B cell (primary cell): ENCODE measurements at regions not wholly inside any gene's neighbourhood (a gene's known extent, or its start where the extent isn't known, plus 50 kb on each side); places are given as distances from the start of the nearest gene placed in this dataset.

Source experiments
- ATAC-seq: fragments of 200-7000 bp; cut with Tn5 transposase; one replicate; pipeline ENCODE4 v1.10.0; 2021; ENCODE audit warnings: low read depth, mild to moderate bottlenecking, moderate number of reproducible peaks, moderate library complexity
- CTCF ChIA-PET: fragments of 350-600 bp; sonication (Branson Sonifier 250); formaldehyde crosslinking; loops from one replicate; lab custom pipeline; 2021; ENCODE audit warnings: antibody characterized with exemption, inconsistent platforms; lab: Charles Lee
- POLR2A ChIA-PET: fragments of 350-600 bp; sonication (Branson Sonifier 250); formaldehyde crosslinking; loops from one replicate; lab custom pipeline; 2021; ENCODE audit warnings: antibody characterized with exemption; lab: Charles Lee
- DNase-seq: peaks from one replicate; pipeline ENCODE4 v3.0.0; 2013
- H2AFZ ChIP-seq: 2 replicates; pipeline ENCODE4 v1.6.1; 2012; ENCODE audit warnings: mild to moderate bottlenecking, low read depth, low read length; ENCODE audit not compliant: insufficient read depth, poor library complexity, severe bottlenecking
- H3K27ac ChIP-seq, 2 donors: 1 replicate in 1 of 2; 2 replicates in 1 of 2; pipeline ENCODE4 v1.5.1; 2012 to 2013; ENCODE audit warnings: low read length in 2 of 2, mild to moderate bottlenecking in 2 of 2, moderate library complexity in 1 of 2
- H3K27me3 ChIP-seq, 4 experiments: fragments of 200-600 bp in 1 of 4; sonication (generic) in 1 of 4; replicated peaks in 1 of 4; 1 replicate in 2 of 4; 2 replicates in 2 of 4; pipeline versions ENCODE4 v1.6.1 to v1.7.0; 2013 to 2016; ENCODE audit warnings: low read length in 3 of 4, mild to moderate bottlenecking in 2 of 4, mixed read lengths in 1 of 4, moderate library complexity in 1 of 4; ENCODE audit not compliant: insufficient read depth in 4 of 4, control insufficient read depth in 3 of 4; ENCODE audit errors: control extremely low read depth in 1 of 4
- H3K36me3 ChIP-seq, 2 experiments: replicated peaks in 1 of 2; 1 replicate in 1 of 2; 2 replicates in 1 of 2; pipeline versions ENCODE4 v1.6.1 to v1.7.1; 2013; ENCODE audit warnings: low read length in 1 of 2; ENCODE audit not compliant: insufficient read depth in 2 of 2, control insufficient read depth in 1 of 2; ENCODE audit errors: control extremely low read depth in 1 of 2, extremely low read depth in 1 of 2
- H3K4me1 ChIP-seq, 2 donors: fragments of 200-600 bp in 1 of 2; sonication (generic) in 1 of 2; 1 replicate in 1 of 2; 2 replicates in 1 of 2; pipeline versions ENCODE4 v1.5.1 to v1.6.1; 2013 to 2017; ENCODE audit warnings: low read length in 2 of 2; ENCODE audit not compliant: control insufficient read depth in 2 of 2, insufficient read depth in 2 of 2
- H3K4me2 ChIP-seq: replicated peaks from 2 replicates; pipeline ENCODE3; 2012; ENCODE audit warnings: mild to moderate bottlenecking, low read depth, low read length; ENCODE audit not compliant: poor library complexity, severe bottlenecking
- H3K4me3 ChIP-seq, 5 experiments: fragments of 200-600 bp in 1 of 5; sonication (generic) in 1 of 5; 1 replicate in 3 of 5; 2 replicates in 2 of 5; pipeline versions ENCODE4 v1.5.1 to v1.7.0; 2011 to 2016; ENCODE audit warnings: low read length in 4 of 5, mild to moderate bottlenecking in 4 of 5, low read depth in 2 of 5, control low read depth in 1 of 5, moderate library complexity in 1 of 5; ENCODE audit not compliant: insufficient read depth in 1 of 5; ENCODE audit errors: control extremely low read depth in 1 of 5, extremely low read depth in 1 of 5
- H3K79me2 ChIP-seq: fragments of 200-600 bp; sonication (generic); one replicate; pipeline ENCODE4 v1.6.0; 2016; ENCODE audit warnings: low read length; ENCODE audit not compliant: control insufficient read depth, insufficient read depth
- H3K9ac ChIP-seq: fragments of 200-600 bp; sonication (generic); 2 replicates; pipeline ENCODE4 v1.6.1; 2017; ENCODE audit warnings: mild to moderate bottlenecking, low read length, moderate library complexity
- H3K9me3 ChIP-seq, 3 donors: one replicate each; pipeline versions ENCODE4 v1.6.1 to v1.7.1; 2013; ENCODE audit warnings: low read length in 2 of 3; ENCODE audit not compliant: control insufficient read depth in 2 of 3, insufficient read depth in 1 of 3; ENCODE audit errors: control extremely low read depth in 1 of 3
- H4K20me1 ChIP-seq: 2 replicates; pipeline ENCODE4 v1.6.0; 2012; ENCODE audit warnings: mild to moderate bottlenecking, low read length; ENCODE audit not compliant: insufficient read depth, control insufficient read depth, poor library complexity, severe bottlenecking
- H3K27ac Mint-ChIP-seq: one replicate; pipeline ENCODE4 v1.8.0; 2021; ENCODE audit warnings: mixed read lengths
- H3K27me3 Mint-ChIP-seq: one replicate; pipeline ENCODE4 v1.8.0; 2021; ENCODE audit warnings: mixed read lengths
- H3K4me1 Mint-ChIP-seq: one replicate; pipeline ENCODE4 v1.8.0; 2021; ENCODE audit warnings: mixed read lengths
- H3K4me3 Mint-ChIP-seq: one replicate; pipeline ENCODE4 v1.8.0; 2021; ENCODE audit warnings: mixed read lengths
- H3K9me3 Mint-ChIP-seq: one replicate; pipeline ENCODE4 v1.8.0; 2022; ENCODE audit warnings: mixed read lengths; ENCODE audit not compliant: insufficient read depth
- EZH2 ChIP-seq: IDR thresholded peaks from 2 replicates; pipeline ENCODE4 v1.6.1; 2012; ENCODE audit warnings: borderline replicate concordance, low read depth, mild to moderate bottlenecking, moderate library complexity, low read length; ENCODE audit not compliant: insufficient read depth, poor library complexity, severe bottlenecking
- WGBS: methylation state at CpG from one replicate; pipeline ENCODE4 v1.1.5; 2013; ENCODE audit warnings: missing lambda C conversion rate; ENCODE audit not compliant: insufficient coverage; 5-methylcytosine and 5-hydroxymethylcytosine counted together
- intact Hi-C: fragments of 100-400 bp; cut with micrococcal nuclease; formaldehyde crosslinking; loops from one replicate; pipeline ENCODE4 v1.10.0; 2022
- TF ChIP-seq, protein P1 (sequence below): fragments of 200-600 bp; IDR thresholded peaks from one replicate; pipeline ENCODE4 v1.8.0; 2022; ENCODE audit warnings: antibody characterized with exemption, mild to moderate bottlenecking

DNA sequence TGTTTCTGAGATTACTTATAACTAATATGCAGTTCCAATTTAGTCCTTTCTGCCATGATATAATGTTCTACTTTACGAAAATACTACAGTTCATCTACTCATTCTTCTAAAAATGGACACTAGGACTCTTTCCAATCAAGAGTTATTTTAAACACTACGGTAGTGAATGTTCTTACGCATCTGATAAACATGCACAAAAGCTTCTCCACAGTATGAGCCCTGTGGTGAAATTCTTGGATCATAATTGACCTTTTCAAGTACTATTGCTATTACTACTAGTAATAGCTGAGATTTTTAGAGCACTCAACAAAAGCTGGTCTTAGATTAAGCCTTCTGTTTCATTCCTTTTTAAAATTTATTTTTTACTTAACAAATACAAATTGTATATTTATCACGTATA lies 106.4 kb downstream of the CH25H start:
- Histone ChIP-seq H2AFZ (no peak overlapping the region), H3K4me3 (no peak overlapping the region), H4K20me1 (no peaks in the 10 kb centered on the region), H3K27ac (no peak overlapping the region), H3K9me3 (no peaks in the 10 kb centered on the region), H3K4me2 (no peak overlapping the region), H3K27me3 (no peaks in the 10 kb centered on the region), H3K4me1 (no peaks in the 10 kb centered on the region), H3K79me2 (no peaks in the 10 kb centered on the region), H3K9ac (no peak overlapping the region), H3K36me3 (no peaks in the 10 kb centered on the region)
- ATAC-seq (no peak), DNase-seq (no peak)
- ChIA-PET CTCF (no interaction called here), POLR2A (no interaction called here)
- Mint-ChIP-seq H3K4me3 (no peak overlapping the region), H3K9me3 (no peaks in the 10 kb centered on the region), H3K27ac (no peak overlapping the region), H3K27me3 (no peaks in the 10 kb centered on the region), H3K4me1 (no peaks in the 10 kb centered on the region)
- 100% methylated on average over 1 of the region's 4 CpGs for WGBS
- intact Hi-C loops: no loop called here
- TF ChIP-seq EZH2: no peak
- TF ChIP-seq, protein P1, sequence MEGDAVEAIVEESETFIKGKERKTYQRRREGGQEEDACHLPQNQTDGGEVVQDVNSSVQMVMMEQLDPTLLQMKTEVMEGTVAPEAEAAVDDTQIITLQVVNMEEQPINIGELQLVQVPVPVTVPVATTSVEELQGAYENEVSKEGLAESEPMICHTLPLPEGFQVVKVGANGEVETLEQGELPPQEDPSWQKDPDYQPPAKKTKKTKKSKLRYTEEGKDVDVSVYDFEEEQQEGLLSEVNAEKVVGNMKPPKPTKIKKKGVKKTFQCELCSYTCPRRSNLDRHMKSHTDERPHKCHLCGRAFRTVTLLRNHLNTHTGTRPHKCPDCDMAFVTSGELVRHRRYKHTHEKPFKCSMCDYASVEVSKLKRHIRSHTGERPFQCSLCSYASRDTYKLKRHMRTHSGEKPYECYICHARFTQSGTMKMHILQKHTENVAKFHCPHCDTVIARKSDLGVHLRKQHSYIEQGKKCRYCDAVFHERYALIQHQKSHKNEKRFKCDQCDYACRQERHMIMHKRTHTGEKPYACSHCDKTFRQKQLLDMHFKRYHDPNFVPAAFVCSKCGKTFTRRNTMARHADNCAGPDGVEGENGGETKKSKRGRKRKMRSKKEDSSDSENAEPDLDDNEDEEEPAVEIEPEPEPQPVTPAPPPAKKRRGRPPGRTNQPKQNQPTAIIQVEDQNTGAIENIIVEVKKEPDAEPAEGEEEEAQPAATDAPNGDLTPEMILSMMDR: no peak

DNA sequence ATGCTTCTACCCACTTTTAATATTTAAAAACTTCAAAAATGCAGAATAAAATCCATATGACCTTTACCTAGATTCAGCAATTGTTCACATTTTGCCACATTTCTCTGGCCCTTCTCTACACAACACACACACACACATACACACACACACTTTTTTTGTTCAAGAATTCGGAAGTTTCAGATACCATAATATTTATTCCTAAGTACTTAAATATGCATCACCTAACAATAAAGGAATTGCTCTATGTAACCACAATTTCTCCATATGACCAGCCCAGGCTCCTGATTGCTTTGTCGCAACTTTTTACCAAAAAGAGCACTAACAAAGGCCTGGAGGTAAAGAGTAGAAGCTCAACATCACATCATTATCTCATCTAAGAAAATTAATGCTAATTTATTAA lies 106.6 kb downstream of the FAS start:
- Histone ChIP-seq H3K9me3 (no peaks in the 10 kb centered on the region), H3K4me2 (no peak overlapping the region), H3K79me2 (no peaks in the 10 kb centered on the region), H2AFZ (no peak overlapping the region), H3K36me3 (no peaks in the 10 kb centered on the region), H3K4me1 (no peaks in the 10 kb centered on the region), H3K27me3 (no peaks in the 10 kb centered on the region), H4K20me1 (no peaks in the 10 kb centered on the region), H3K27ac (no peak overlapping the region), H3K4me3 (no peak overlapping the region), H3K9ac (no peak overlapping the region)
- CTCF ChIA-PET: no interaction called here
- no peak for ATAC-seq
- Mint-ChIP-seq H3K27me3 (no peaks in the 10 kb centered on the region), H3K4me1 (no peaks in the 10 kb centered on the region), H3K4me3 (no peak overlapping the region), H3K9me3 (no peaks in the 10 kb centered on the region), H3K27ac (no peak overlapping the region)
- TF ChIP-seq, protein P1: no peak
- TF ChIP-seq EZH2: no peak
- intact Hi-C loops: no loop called here
- 100% methylated on average over 1 of the region's 2 CpGs for WGBS
- no peak for DNase-seq
- POLR2A ChIA-PET: no interaction called here
